Posterior vena cava (tissue), 2 donors: ENCODE measurements at regions not wholly inside any gene's neighbourhood (a gene's known extent, or its start where the extent isn't known, plus 50 kb on each side); places are given as distances from the start of the nearest gene placed in this dataset.

Source experiments
- DNase-seq: peaks from one replicate; pipeline ENCODE4 v3.0.0-alpha.2; 2020; ENCODE audit warnings: low spot score
- intact Hi-C, 2 donors: fragments of 100-400 bp; cut with DNase I; formaldehyde crosslinking; loops; one replicate each; pipeline versions ENCODE4 v1.14.1 to v1.14.2; 2022 to 2023
- donor health status: DM: yes; HTN: yes; CAD: no.
- donor health status: DM: yes; HTN: yes; CAD: no.

GRCh38 chr1:163834778-163835177, 513.0 kb downstream of the NUF2 start:
- intact Hi-C loops, result no loop called here
- no peak for DNase-seq

GRCh38 chr1:163836481-163836880, 514.7 kb downstream of the NUF2 start:
- intact Hi-C loops, result no loop called here
- DNase-seq, result no peak

- intact Hi-C loops, result no loop called here
- DNase-seq, result no peak
These were observed 515.5 kb downstream of the NUF2 start for GRCh38 chr1:163837206-163837605.

GRCh38 chr1:163842571-163842970, 520.8 kb downstream of the NUF2 start:
- intact Hi-C loops, result no loop called here
- DNase-seq, result no peak

- intact Hi-C loops, result no loop called here
- no peak for DNase-seq
These were observed 522.7 kb downstream of the NUF2 start for GRCh38 chr1:163844459-163844858.

- intact Hi-C loops, result no loop called here
These were observed 523.5 kb downstream of the NUF2 start for GRCh38 chr1:163845279-163845678.

GRCh38 chr1:163863731-163864130, 542.0 kb downstream of the NUF2 start:
- no peak for DNase-seq
- intact Hi-C loops, result no loop called here

More at GRCh38 chr1:163845279-163845678, 523.5 kb downstream of the NUF2 start:
- no peak for DNase-seq

GRCh38 chr1:163864207-163864606, 542.5 kb downstream of the NUF2 start:
- no peak for DNase-seq

GRCh38 chr1:163866564-163866963, 544.8 kb downstream of the NUF2 start:
- no peak for DNase-seq
- intact Hi-C loops, result no loop called here

More at GRCh38 chr1:163864207-163864606, 542.5 kb downstream of the NUF2 start:
- intact Hi-C loops, result no loop called here

- intact Hi-C loops, result no loop called here
- no peak for DNase-seq
These were observed 548.9 kb downstream of the NUF2 start for GRCh38 chr1:163870666-163871065.

GRCh38 chr1:163872067-163872466, 550.3 kb downstream of the NUF2 start:
- intact Hi-C loops, result no loop called here
- no peak for DNase-seq

- DNase-seq, result no peak
- intact Hi-C loops, result no loop called here
These were observed 552.3 kb downstream of the NUF2 start for GRCh38 chr1:163874070-163874469.

- peak; percentile 83 for DNase-seq
These were observed 553.6 kb downstream of the NUF2 start for GRCh38 chr1:163875200-163875926.

GRCh38 chr1:163875927-163876320, 554.2 kb downstream of the NUF2 start:
- no peak for DNase-seq
- intact Hi-C loops, result no loop called here

More at GRCh38 chr1:163875200-163875926, 553.6 kb downstream of the NUF2 start:
- intact Hi-C loops, result no loop called here

GRCh38 chr1:163876546-163876945, 554.8 kb downstream of the NUF2 start:
- intact Hi-C loops, result no loop called here
- no peak for DNase-seq

- DNase-seq, result no peak
- intact Hi-C loops, result no loop called here
These were observed 555.3 kb downstream of the NUF2 start for GRCh38 chr1:163877016-163877415.

GRCh38 chr1:163885510-163885909, 563.8 kb downstream of the NUF2 start:
- DNase-seq, result no peak
- intact Hi-C loops, result no loop called here

GRCh38 chr1:163896001-163896400, 574.2 kb downstream of the NUF2 start:
- intact Hi-C loops, result no loop called here

GRCh38 chr1:163897412-163898155, 575.8 kb downstream of the NUF2 start:
- intact Hi-C loops, result no loop called here
- DNase-seq, result peak; percentile 88

More at GRCh38 chr1:163896001-163896400, 574.2 kb downstream of the NUF2 start:
- DNase-seq, result no peak

GRCh38 chr1:163906283-163906682, 584.5 kb downstream of the NUF2 start:
- no peak for DNase-seq
- intact Hi-C loops, result no loop called here
